WTC11 (cell line): ENCODE measurements at regions not wholly inside any gene's neighbourhood (a gene's known extent, or its start where the extent isn't known, plus 50 kb on each side); places are given as distances from the start of the nearest gene placed in this dataset.

Source experiments
- ATAC-seq: fragments of 200-7000 bp; cut with Tn5 transposase; 2 replicates; pipeline ENCODE4 v1.10.0; 2021; ENCODE audit warnings: mild to moderate bottlenecking, moderate library complexity
- CTCF ChIA-PET: fragments of 300-600 bp; sonication (Branson Sonifier 250); formaldehyde crosslinking; loops from one replicate; lab custom pipeline; 2021; ENCODE audit warnings: antibody characterized with exemption; lab: Charles Lee
- POLR2A ChIA-PET: fragments of 350-600 bp; sonication (Branson Sonifier 250); formaldehyde crosslinking; loops from one replicate; lab custom pipeline; 2021; ENCODE audit warnings: antibody characterized with exemption; lab: Charles Lee
- DNase-seq: peaks from one replicate; pipeline ENCODE4 v3.0.0; 2021; ENCODE audit warnings: low spot score
- H3K27ac Mint-ChIP-seq: 2 replicates; pipeline ENCODE4 v1.8.0; 2021; ENCODE audit warnings: mixed read lengths
- H3K27me3 Mint-ChIP-seq: 2 replicates; pipeline ENCODE4 v1.8.0; 2021; ENCODE audit warnings: low read depth, mild to moderate bottlenecking, moderate library complexity, mixed read lengths
- H3K36me3 Mint-ChIP-seq: 2 replicates; pipeline ENCODE4 v1.8.0; 2021; ENCODE audit warnings: mixed read lengths
- H3K4me1 Mint-ChIP-seq: 2 replicates; pipeline ENCODE4 v1.8.0; 2022; ENCODE audit warnings: mixed read lengths
- H3K4me3 Mint-ChIP-seq: 2 replicates; pipeline ENCODE4 v1.8.0; 2021; ENCODE audit warnings: mild to moderate bottlenecking, moderate library complexity, mixed read lengths
- H3K9me3 Mint-ChIP-seq: 2 replicates; pipeline ENCODE4 v1.8.0; 2021; ENCODE audit warnings: mixed read lengths
- CBFB ChIP-seq: sonication (generic); formaldehyde crosslinking; IDR thresholded peaks from 2 replicates; pipeline ENCODE4 v1.8.1; 2022; ENCODE audit warnings: mild to moderate bottlenecking, low read depth, missing genetic modification reagents
- CDX4 ChIP-seq: fragments of 250-450 bp; sonication (Bioruptor Pico); IDR thresholded peaks from 2 replicates; pipeline ENCODE4 v1.9.0; 2021; ENCODE audit warnings: moderate library complexity, mild to moderate bottlenecking, inconsistent platforms, borderline replicate concordance
- CREM ChIP-seq: sonication (generic); formaldehyde crosslinking; IDR thresholded peaks from 2 replicates; pipeline ENCODE4 v1.8.1; 2022; ENCODE audit warnings: mild to moderate bottlenecking, missing genetic modification reagents, moderate library complexity
- ELF4 ChIP-seq: sonication (generic); formaldehyde crosslinking; IDR thresholded peaks from 2 replicates; pipeline ENCODE4 v1.8.1; 2022; ENCODE audit warnings: low read depth, mild to moderate bottlenecking, moderate library complexity, missing genetic modification reagents
- ERG ChIP-seq: fragments of 250-450 bp; sonication (Bioruptor Pico); IDR thresholded peaks from 2 replicates; pipeline ENCODE4 v1.8.0; 2021; ENCODE audit warnings: mild to moderate bottlenecking
- ESRRA ChIP-seq: sonication (generic); formaldehyde crosslinking; IDR thresholded peaks from 2 replicates; pipeline ENCODE4 v1.8.1; 2022; ENCODE audit warnings: mild to moderate bottlenecking, missing genetic modification reagents, borderline replicate concordance
- JAZF1 ChIP-seq: fragments of 250-450 bp; sonication (Bioruptor Pico); IDR thresholded peaks from 2 replicates; pipeline ENCODE4 v1.9.0; 2021; ENCODE audit warnings: moderate library complexity, mild to moderate bottlenecking, inconsistent platforms
- MXD4 ChIP-seq: fragments of 250-450 bp; sonication (Bioruptor Pico); IDR thresholded peaks from 2 replicates; pipeline ENCODE4 v1.8.0; 2021; ENCODE audit warnings: mild to moderate bottlenecking, moderate library complexity, borderline replicate concordance
- PRRX2 ChIP-seq: fragments of 250-450 bp; sonication (Bioruptor Pico); IDR thresholded peaks from 2 replicates; pipeline ENCODE4 v1.8.0; 2021; ENCODE audit warnings: mild to moderate bottlenecking
- TCF7 ChIP-seq: sonication (generic); formaldehyde crosslinking; IDR thresholded peaks from 2 replicates; pipeline ENCODE4 v1.8.0; 2022; ENCODE audit warnings: mild to moderate bottlenecking, low read depth, missing genetic modification reagents, moderate library complexity
- USF1 ChIP-seq: sonication (generic); formaldehyde crosslinking; IDR thresholded peaks from 2 replicates; pipeline ENCODE4 v1.8.0; 2022; ENCODE audit warnings: mild to moderate bottlenecking, missing genetic modification reagents
- ZNF263 ChIP-seq: sonication (generic); formaldehyde crosslinking; IDR thresholded peaks from 2 replicates; pipeline ENCODE4 v1.8.1; 2022; ENCODE audit warnings: low read depth, mild to moderate bottlenecking, moderate library complexity, missing genetic modification reagents
- ZNF396 ChIP-seq: fragments of 250-450 bp; sonication (Bioruptor Pico); IDR thresholded peaks from 2 replicates; pipeline ENCODE4 v1.8.0; 2021; ENCODE audit warnings: mild to moderate bottlenecking, moderate library complexity, borderline replicate concordance
- ZNF416 ChIP-seq: fragments of 250-450 bp; sonication (Bioruptor Pico); IDR thresholded peaks from 2 replicates; pipeline ENCODE4 v1.9.0; 2021; ENCODE audit warnings: mild to moderate bottlenecking, inconsistent platforms
- ZNF512 ChIP-seq: sonication (generic); formaldehyde crosslinking; IDR thresholded peaks from 2 replicates; pipeline ENCODE4 v1.8.1; 2022; ENCODE audit warnings: missing genetic modification reagents, borderline replicate concordance
- TF ChIP-seq, protein P1 (sequence below): fragments of 250-450 bp; sonication (Bioruptor Pico); IDR thresholded peaks from 2 replicates; pipeline ENCODE4 v2.1.2; 2022; ENCODE audit warnings: mild to moderate bottlenecking, moderate library complexity
- TF ChIP-seq, protein P2 (sequence below): fragments of 250-450 bp; sonication (Bioruptor Pico); IDR thresholded peaks from 2 replicates; pipeline ENCODE4 v1.9.0; 2021; ENCODE audit warnings: mild to moderate bottlenecking, borderline replicate concordance
- TF ChIP-seq, protein P3 (sequence below): sonication (generic); formaldehyde crosslinking; IDR thresholded peaks from 2 replicates; pipeline ENCODE4 v1.8.0; 2022; ENCODE audit warnings: mild to moderate bottlenecking, missing genetic modification reagents
- TF ChIP-seq, protein P4 (sequence below): sonication (generic); formaldehyde crosslinking; IDR thresholded peaks from 2 replicates; pipeline ENCODE4 v1.8.1; 2023; ENCODE audit warnings: mild to moderate bottlenecking, moderate library complexity, missing genetic modification reagents
- TF ChIP-seq, protein P5 (sequence below): sonication (generic); formaldehyde crosslinking; conservative IDR thresholded peaks from 2 replicates; pipeline ENCODE4 v1.8.1; 2022; ENCODE audit warnings: mild to moderate bottlenecking, missing genetic modification reagents

- TF ChIP-seq ELF4 (CRISPR knock-in tag) (no peak), JAZF1 (no peak), ZNF396 (CRISPR knock-in tag) (no peak), MXD4 (CRISPR knock-in tag) (no peak), ESRRA (CRISPR knock-in tag) (no peak)
- TF ChIP-seq, protein P1, sequence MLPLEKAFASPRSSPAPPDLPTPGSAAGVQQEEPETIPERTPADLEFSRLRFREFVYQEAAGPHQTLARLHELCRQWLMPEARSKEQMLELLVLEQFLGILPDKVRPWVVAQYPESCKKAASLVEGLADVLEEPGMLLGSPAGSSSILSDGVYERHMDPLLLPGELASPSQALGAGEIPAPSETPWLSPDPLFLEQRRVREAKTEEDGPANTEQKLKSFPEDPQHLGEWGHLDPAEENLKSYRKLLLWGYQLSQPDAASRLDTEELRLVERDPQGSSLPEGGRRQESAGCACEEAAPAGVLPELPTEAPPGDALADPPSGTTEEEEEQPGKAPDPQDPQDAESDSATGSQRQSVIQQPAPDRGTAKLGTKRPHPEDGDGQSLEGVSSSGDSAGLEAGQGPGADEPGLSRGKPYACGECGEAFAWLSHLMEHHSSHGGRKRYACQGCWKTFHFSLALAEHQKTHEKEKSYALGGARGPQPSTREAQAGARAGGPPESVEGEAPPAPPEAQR, result no peak
- ChIA-PET POLR2A (interaction anchor here (0.6 kb wide), 1 partner anchor 584 kb away, joined by 4 read pairs; no protein-coding TSS in a partner anchor), CTCF (interaction anchor here (0.6 to 0.7 kb wide), 2 partner anchors 25 to 66 kb away, joined by 3 read pairs; no protein-coding TSS in a partner anchor)
- H3K27me3 Mint-ChIP-seq, result no peaks in the 10 kb centered on the region
- no peak overlapping the region for H3K27ac Mint-ChIP-seq
- peaks cover 11% of the 10 kb centered on the region for H3K9me3 Mint-ChIP-seq
- no peaks in the 10 kb centered on the region for H3K36me3 Mint-ChIP-seq
- no peak for DNase-seq
- no peak overlapping the region for H3K4me3 Mint-ChIP-seq
- no peak for ATAC-seq
- no peaks in the 10 kb centered on the region for H3K4me1 Mint-ChIP-seq
These were observed 165.6 kb downstream of the ALDH8A1 start for GRCh38 chr6:134784336-134784735.

- H3K27ac Mint-ChIP-seq, result no peak overlapping the region
- no peak overlapping the region for H3K4me3 Mint-ChIP-seq
- CTCF ChIA-PET, result no interaction called here
- DNase-seq (no peak), ATAC-seq (no peak)
- H3K27me3 Mint-ChIP-seq, result no peaks in the 10 kb centered on the region
- peaks cover 37% of the 10 kb centered on the region for H3K9me3 Mint-ChIP-seq
- H3K4me1 Mint-ChIP-seq, result peaks cover 10% of the 10 kb centered on the region
- no peak for TF ChIP-seq USF1 (CRISPR knock-in tag)
- TF ChIP-seq ZNF416 (CRISPR knock-in tag), result no peak
- TF ChIP-seq CBFB (CRISPR knock-in tag), result no peak
- no peak for TF ChIP-seq PRRX2 (CRISPR knock-in tag)
- TF ChIP-seq, protein P2, sequence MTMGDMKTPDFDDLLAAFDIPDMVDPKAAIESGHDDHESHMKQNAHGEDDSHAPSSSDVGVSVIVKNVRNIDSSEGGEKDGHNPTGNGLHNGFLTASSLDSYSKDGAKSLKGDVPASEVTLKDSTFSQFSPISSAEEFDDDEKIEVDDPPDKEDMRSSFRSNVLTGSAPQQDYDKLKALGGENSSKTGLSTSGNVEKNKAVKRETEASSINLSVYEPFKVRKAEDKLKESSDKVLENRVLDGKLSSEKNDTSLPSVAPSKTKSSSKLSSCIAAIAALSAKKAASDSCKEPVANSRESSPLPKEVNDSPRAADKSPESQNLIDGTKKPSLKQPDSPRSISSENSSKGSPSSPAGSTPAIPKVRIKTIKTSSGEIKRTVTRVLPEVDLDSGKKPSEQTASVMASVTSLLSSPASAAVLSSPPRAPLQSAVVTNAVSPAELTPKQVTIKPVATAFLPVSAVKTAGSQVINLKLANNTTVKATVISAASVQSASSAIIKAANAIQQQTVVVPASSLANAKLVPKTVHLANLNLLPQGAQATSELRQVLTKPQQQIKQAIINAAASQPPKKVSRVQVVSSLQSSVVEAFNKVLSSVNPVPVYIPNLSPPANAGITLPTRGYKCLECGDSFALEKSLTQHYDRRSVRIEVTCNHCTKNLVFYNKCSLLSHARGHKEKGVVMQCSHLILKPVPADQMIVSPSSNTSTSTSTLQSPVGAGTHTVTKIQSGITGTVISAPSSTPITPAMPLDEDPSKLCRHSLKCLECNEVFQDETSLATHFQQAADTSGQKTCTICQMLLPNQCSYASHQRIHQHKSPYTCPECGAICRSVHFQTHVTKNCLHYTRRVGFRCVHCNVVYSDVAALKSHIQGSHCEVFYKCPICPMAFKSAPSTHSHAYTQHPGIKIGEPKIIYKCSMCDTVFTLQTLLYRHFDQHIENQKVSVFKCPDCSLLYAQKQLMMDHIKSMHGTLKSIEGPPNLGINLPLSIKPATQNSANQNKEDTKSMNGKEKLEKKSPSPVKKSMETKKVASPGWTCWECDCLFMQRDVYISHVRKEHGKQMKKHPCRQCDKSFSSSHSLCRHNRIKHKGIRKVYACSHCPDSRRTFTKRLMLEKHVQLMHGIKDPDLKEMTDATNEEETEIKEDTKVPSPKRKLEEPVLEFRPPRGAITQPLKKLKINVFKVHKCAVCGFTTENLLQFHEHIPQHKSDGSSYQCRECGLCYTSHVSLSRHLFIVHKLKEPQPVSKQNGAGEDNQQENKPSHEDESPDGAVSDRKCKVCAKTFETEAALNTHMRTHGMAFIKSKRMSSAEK (CRISPR knock-in tag), result no peak
- TF ChIP-seq, protein P3, sequence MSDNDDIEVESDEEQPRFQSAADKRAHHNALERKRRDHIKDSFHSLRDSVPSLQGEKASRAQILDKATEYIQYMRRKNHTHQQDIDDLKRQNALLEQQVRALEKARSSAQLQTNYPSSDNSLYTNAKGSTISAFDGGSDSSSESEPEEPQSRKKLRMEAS, result no peak
- peaks cover 19% of the 10 kb centered on the region for H3K36me3 Mint-ChIP-seq
- POLR2A ChIA-PET, result no interaction called here
These were observed 171.5 kb downstream of the ALDH8A1 start for GRCh38 chr6:134778431-134778830.

- no peaks in the 10 kb centered on the region for H3K27me3 Mint-ChIP-seq
- H3K4me3 Mint-ChIP-seq, result no peak overlapping the region
- no peak for DNase-seq
- POLR2A ChIA-PET, result interaction anchor here (1.1 kb wide), 1 partner anchor 9 kb away, joined by 3 read pairs; no protein-coding TSS in a partner anchor
- CTCF ChIA-PET, result no interaction called here
- H3K4me1 Mint-ChIP-seq, result peaks cover 10% of the 10 kb centered on the region
- H3K36me3 Mint-ChIP-seq, result peaks cover 19% of the 10 kb centered on the region
- no peak overlapping the region for H3K27ac Mint-ChIP-seq
- H3K9me3 Mint-ChIP-seq, result peaks cover 25% of the 10 kb centered on the region
- ATAC-seq, result no peak
- TF ChIP-seq, protein P4, sequence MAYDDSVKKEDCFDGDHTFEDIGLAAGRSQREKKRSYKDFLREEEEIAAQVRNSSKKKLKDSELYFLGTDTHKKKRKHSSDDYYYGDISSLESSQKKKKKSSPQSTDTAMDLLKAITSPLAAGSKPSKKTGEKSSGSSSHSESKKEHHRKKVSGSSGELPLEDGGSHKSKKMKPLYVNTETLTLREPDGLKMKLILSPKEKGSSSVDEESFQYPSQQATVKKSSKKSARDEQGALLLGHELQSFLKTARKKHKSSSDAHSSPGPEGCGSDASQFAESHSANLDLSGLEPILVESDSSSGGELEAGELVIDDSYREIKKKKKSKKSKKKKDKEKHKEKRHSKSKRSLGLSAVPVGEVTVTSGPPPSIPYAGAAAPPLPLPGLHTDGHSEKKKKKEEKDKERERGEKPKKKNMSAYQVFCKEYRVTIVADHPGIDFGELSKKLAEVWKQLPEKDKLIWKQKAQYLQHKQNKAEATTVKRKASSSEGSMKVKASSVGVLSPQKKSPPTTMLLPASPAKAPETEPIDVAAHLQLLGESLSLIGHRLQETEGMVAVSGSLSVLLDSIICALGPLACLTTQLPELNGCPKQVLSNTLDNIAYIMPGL, result no peak
- no peak for TF ChIP-seq ERG
- TF ChIP-seq CREM, result no peak
- TF ChIP-seq, protein P5, sequence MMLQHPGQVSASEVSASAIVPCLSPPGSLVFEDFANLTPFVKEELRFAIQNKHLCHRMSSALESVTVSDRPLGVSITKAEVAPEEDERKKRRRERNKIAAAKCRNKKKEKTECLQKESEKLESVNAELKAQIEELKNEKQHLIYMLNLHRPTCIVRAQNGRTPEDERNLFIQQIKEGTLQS (CRISPR knock-in tag), result no peak
- no peak for TF ChIP-seq ZNF512
- TF ChIP-seq CDX4 (CRISPR knock-in tag), result no peak
- no peak for TF ChIP-seq ZNF263
- no peak for TF ChIP-seq TCF7 (CRISPR knock-in tag)
These were observed 175.7 kb downstream of the ALDH8A1 start for GRCh38 chr6:134774201-134774638.
